Brain pericyte (primary cell): ENCODE measurements at regions not wholly inside any gene's neighbourhood (a gene's known extent, or its start where the extent isn't known, plus 50 kb on each side); places are given as distances from the start of the nearest gene placed in this dataset.
A peak's percentile ranks its signal among the peaks of the same experiment; 100 is the strongest.
"Not testable (repeated sequence)": the region's sequence is repeated elsewhere in the genome, so short reads cannot be mapped to it uniquely, and the experiment has no call there.

Experiments used
- DNase-seq: peaks from one replicate; pipeline ENCODE4 v3.0.0-alpha.2; 2012; ENCODE audit warnings: low read depth, low spot score

GRCh38 chr4:123671636-123672404 lies 275.2 kb downstream of the SPRY1 start:
- no peak for DNase-seq

GRCh38 chr4:123672987-123673386 lies 276.4 kb downstream of the SPRY1 start:
- no peak for DNase-seq

- no peak for DNase-seq
Observed at GRCh38 chr4:123673971-123674370, 277.4 kb downstream of the SPRY1 start.

GRCh38 chr4:123674762-123675465 lies 278.3 kb downstream of the SPRY1 start:
- no peak for DNase-seq

- DNase-seq, result no peak
Observed at GRCh38 chr4:123675567-123675966, 279.0 kb downstream of the SPRY1 start.

GRCh38 chr4:123676071-123676889 lies 279.7 kb downstream of the SPRY1 start:
- no peak for DNase-seq

- no peak for DNase-seq
Observed at GRCh38 chr4:123676890-123677229, 280.3 kb downstream of the SPRY1 start.

- DNase-seq, result no peak
Observed at GRCh38 chr4:123682931-123683330, 286.3 kb downstream of the SPRY1 start.

- DNase-seq, result not testable (repeated sequence)
Observed at GRCh38 chr4:123684937-123685336, 288.3 kb downstream of the SPRY1 start.

- DNase-seq, result not testable (repeated sequence)
Observed at GRCh38 chr4:123695531-123695930, 298.9 kb downstream of the SPRY1 start.

GRCh38 chr4:123696687-123697086 lies 300.1 kb downstream of the SPRY1 start:
- no peak for DNase-seq

GRCh38 chr4:123698556-123698955 lies 302.0 kb downstream of the SPRY1 start:
- DNase-seq, result no peak

GRCh38 chr4:123699880-123700771 lies 303.5 kb downstream of the SPRY1 start:
- DNase-seq, result peak; percentile 3

GRCh38 chr4:123701131-123701575 lies 304.6 kb downstream of the SPRY1 start:
- DNase-seq, result no peak

GRCh38 chr4:123705419-123705818 lies 308.8 kb downstream of the SPRY1 start:
- DNase-seq, result no peak

- DNase-seq, result no peak
Observed at GRCh38 chr4:123706973-123707372, 310.4 kb downstream of the SPRY1 start.

- DNase-seq, result no peak
Observed at GRCh38 chr4:123708902-123709301, 312.3 kb downstream of the SPRY1 start.

- no peak for DNase-seq
Observed at GRCh38 chr4:123709336-123709735, 312.7 kb downstream of the SPRY1 start.

- no peak for DNase-seq
Observed at GRCh38 chr4:123731035-123731434, 334.4 kb downstream of the SPRY1 start.

- DNase-seq, result no peak
Observed at GRCh38 chr4:123737156-123737555, 340.6 kb downstream of the SPRY1 start.

- no peak for DNase-seq
Observed at GRCh38 chr4:123739806-123740205, 343.2 kb downstream of the SPRY1 start.
